GM10266 (cell line): ENCODE measurements at regions not wholly inside any gene's neighbourhood (a gene's known extent, or its start where the extent isn't known, plus 50 kb on each side); places are given as distances from the start of the nearest gene placed in this dataset.
A peak's percentile ranks its signal among the peaks of the same experiment; 100 is the strongest.
"Not testable (repeated sequence)": the region's sequence is repeated elsewhere in the genome, so short reads cannot be mapped to it uniquely, and the experiment has no call there.

Experiments used
- DNase-seq: peaks from one replicate; pipeline ENCODE4 v3.0.0; 2012; ENCODE audit errors: extremely low spot score
- TF ChIP-seq, protein P1 (sequence below): IDR thresholded peaks from 2 replicates; pipeline ENCODE4 v1.5.1; 2012; ENCODE audit warnings: mild to moderate bottlenecking, low read depth; ENCODE audit not compliant: control insufficient read depth, insufficient read depth; ENCODE audit errors: missing control alignments

DNA sequence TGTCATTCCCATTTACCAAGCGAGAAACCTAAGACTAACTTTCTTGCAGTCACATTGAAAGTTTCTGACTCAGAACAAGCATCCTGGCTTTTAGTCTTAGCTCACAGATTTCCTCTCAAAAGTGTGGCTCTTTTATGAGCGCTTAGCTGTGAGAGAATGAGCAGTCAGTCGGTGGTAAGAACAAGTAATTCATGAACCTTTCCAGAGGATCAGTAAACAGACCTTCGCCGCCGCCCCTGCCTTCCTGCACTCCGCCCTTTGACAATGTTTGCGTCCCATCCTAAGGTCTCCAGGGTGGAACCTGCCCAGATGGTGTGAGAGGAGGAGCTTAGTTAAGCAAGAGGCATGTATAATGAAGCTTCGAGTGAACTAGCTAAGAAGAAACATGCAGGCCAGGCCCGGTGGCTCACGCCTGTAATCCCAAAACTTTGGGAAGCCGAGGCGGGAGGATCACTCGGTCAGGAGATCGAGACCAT lies 142.4 kb downstream of the GLUL start:
- DNase-seq, result peak; percentile 37
- TF ChIP-seq, protein P1, sequence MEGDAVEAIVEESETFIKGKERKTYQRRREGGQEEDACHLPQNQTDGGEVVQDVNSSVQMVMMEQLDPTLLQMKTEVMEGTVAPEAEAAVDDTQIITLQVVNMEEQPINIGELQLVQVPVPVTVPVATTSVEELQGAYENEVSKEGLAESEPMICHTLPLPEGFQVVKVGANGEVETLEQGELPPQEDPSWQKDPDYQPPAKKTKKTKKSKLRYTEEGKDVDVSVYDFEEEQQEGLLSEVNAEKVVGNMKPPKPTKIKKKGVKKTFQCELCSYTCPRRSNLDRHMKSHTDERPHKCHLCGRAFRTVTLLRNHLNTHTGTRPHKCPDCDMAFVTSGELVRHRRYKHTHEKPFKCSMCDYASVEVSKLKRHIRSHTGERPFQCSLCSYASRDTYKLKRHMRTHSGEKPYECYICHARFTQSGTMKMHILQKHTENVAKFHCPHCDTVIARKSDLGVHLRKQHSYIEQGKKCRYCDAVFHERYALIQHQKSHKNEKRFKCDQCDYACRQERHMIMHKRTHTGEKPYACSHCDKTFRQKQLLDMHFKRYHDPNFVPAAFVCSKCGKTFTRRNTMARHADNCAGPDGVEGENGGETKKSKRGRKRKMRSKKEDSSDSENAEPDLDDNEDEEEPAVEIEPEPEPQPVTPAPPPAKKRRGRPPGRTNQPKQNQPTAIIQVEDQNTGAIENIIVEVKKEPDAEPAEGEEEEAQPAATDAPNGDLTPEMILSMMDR, result no peak

DNA sequence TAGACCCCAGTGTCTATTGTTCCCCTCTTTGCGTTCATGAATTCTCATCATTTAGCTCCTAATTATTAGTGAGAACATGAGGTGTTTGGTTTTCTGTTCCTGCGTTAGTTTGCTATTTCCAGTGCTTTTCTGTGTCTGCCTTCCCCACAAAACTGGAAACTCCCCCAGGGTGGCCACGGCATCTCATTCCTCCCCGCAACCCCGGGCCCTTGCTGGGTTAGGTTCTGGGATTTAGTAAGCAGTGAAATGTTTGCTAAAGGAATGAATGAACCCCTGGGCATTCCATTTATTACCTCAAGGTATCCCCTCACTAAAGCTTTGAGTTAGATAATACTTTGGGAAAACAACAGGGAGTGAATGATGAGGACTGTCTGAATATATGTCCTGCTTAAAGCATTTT lies 142.9 kb downstream of the GLUL start:
- DNase-seq, result no peak
- TF ChIP-seq, protein P1, result no peak

DNA sequence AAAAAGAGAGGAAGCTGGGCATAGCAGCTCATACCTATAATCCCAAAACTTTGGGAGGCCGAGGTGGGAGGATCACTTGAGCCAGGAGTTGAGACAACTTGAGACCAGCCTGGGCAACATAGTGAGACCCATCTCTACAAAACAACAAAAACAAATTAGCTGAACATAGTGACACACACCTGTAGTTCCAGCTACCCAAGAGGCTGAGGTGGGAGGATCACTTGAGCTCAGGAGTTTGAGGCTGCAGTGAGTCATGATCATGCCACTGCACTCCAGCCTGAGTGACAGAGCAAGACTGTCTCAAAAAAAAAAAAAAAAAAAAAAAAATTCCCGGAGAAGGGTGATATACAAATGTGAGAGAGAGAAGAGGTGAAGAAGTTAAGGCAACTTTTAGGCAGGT lies 143.8 kb downstream of the GLUL start:
- DNase-seq, result not testable (repeated sequence)

DNA sequence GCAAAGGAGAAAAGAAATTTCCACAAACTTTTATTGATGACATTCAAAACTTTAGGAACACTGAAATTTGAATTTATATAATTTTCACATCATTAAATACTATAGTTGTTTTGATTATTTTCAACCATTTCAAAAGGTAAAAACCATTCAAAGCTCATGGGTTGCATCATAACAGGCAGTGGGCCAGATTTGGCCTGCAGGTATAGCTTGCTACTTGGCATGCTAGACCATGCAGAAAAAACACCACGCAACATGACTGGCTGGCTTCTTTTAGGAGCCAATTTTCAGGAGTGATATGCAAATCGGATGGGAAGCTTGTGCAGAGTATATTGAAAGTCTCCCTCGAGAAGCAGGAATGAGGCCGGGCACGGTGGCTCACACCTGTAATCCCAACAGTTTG lies 144.8 kb downstream of the GLUL start:
- TF ChIP-seq, protein P1, result no peak

DNA sequence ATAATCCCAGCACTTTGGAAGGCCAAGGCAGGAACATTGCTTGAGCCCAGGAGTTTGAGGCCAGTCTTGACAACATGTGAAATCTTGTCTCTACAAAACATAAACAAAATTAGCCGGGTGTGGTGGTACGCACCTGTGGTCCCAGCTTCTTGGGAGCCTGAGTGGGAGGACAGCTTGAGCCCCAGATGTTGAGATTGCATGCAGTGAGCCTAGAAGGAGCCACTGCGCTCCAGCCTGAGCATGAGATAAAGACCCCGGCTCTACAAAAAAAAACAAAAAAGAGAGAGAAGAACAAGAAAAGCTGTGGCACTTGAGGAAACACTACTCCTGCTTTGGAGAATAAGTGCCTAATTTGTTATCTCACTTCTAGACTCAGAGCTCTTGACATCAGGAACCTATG lies 146.6 kb downstream of the GLUL start:
- TF ChIP-seq, protein P1, result no peak
- no peak for DNase-seq

More for the DNA sequence above, 144.8 kb downstream of the GLUL start:
- no peak for DNase-seq

DNA sequence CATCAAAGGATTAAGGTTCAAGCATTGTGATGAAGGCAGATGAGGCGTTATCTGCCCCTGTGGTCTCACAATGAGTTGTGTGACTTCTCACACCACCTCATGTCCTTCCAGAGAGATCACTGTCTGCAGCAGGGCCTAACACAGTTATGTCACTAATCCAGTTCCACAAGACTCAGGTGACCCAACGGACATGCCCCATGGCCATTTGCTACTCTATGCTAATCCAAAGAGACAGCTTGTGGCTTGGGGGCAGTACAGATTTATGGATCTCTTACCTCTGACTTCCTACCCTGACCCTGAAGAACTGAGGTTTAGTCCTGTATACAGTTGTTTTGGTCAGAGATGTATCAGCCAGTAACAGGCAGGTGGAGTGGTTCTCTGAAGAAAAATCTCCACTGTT lies 147.1 kb downstream of the GLUL start:
- TF ChIP-seq, protein P1, result no peak
- DNase-seq, result no peak

DNA sequence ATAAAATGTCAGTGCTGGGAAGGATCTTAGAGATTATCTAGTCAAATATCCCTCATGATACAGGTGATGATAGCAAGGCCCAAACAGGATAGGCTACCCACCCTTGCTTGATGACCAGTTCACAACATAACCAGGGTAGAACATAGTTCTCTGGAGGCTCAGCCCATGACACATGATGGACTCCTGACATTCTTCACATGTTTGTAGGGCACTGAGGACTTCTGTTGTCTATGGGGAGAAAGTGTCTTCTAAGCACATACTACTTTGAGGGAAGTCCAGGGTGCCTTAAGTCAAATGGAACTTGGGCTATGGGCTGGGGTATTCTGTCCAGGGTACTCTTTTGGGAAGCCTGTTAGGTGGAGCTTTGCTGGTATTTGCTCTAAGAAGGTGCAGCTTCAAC lies 148.9 kb downstream of the GLUL start:
- no peak for DNase-seq
- TF ChIP-seq, protein P1, result no peak

DNA sequence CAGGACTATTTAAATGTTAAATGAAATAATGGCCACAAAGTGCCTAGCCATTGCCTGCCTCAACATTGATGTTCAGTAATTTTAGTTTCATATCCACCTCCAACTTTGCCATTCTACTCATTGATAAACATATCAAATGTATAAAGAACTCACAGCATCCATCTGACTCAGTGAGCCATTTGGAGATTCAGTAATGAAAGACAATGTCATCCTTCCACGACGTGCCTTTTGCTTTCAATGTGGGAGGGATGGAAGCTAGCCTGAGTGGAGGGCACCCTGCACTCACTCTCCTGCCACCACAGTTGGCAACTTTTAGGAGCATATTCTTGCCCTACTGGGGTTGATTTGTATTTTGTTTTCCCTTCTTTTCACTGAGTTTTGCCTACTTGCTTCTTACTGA lies 151.5 kb downstream of the GLUL start:
- TF ChIP-seq, protein P1, result no peak
- DNase-seq, result no peak
